ENCODE measurements at regions not wholly inside any gene's neighbourhood (a gene's known extent, or its start where the extent isn't known, plus 50 kb on each side); places are given as distances from the start of the nearest gene placed in this dataset.

GRCh38 chr12:131221957-131222328 lies 268.2 kb downstream of the ADGRD1 start:
- TF ChIP-seq CTCF (IDR thresholded peaks at IDR 0.05; ENCODE audit: poor library complexity) (no peak), EZH2phosphoT487 (IDR thresholded peaks at IDR 0.05; ENCODE audit: low read depth, severe bottlenecking, unreplicated experiment) (no peak)
